ENCODE measurements at regions not wholly inside any gene's neighbourhood (a gene's known extent, or its start where the extent isn't known, plus 50 kb on each side); places are given as distances from the start of the nearest gene placed in this dataset.
"Not testable (repeated sequence)": the region's sequence is repeated elsewhere in the genome, so short reads cannot be mapped to it uniquely, and the experiment has no call there.

DNA sequence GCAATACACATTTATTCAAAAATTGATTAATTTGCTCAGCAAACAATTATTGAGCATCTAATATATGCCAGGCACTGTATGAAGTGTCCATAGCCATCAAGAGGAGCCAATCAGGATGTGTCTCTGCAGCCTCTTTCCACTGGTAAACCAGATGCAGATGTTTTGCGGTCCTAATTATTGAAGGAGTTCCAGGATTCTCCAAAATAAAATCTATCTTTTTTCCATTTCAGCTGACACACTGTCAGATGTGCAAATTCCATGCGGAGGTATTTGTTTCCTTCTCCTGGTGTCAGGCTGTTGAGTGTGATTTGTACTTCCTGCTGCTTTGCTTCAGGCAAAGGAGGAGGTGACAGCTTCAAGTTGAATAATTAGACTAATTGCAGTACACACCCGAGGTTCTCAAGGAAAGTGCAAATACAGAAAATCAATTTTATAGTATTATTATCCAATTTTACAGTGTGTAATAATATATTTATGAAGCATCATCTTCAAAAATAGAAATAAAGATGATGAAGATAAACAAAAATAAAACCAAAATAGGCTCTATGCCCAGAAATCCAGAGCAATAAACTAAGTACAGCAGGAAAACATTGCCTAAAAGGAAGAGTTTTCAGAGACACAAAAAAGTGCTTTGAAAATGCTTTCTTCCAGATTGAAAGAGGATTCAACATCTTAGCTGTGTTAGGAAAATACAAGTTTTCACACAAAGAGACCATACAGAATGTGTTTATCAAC lies 1352.9 kb upstream of the CHAC2 start:
- ATAC-seq (ENCODE audit: low FRiP score in 2 of 2) (no peak), DNase-seq (no peak)
- H3K4me1 ChIP-seq = no peaks in the 10 kb centered on the region
- H3K27ac ChIP-seq = no peak overlapping the region
- TF ChIP-seq, protein P1, sequence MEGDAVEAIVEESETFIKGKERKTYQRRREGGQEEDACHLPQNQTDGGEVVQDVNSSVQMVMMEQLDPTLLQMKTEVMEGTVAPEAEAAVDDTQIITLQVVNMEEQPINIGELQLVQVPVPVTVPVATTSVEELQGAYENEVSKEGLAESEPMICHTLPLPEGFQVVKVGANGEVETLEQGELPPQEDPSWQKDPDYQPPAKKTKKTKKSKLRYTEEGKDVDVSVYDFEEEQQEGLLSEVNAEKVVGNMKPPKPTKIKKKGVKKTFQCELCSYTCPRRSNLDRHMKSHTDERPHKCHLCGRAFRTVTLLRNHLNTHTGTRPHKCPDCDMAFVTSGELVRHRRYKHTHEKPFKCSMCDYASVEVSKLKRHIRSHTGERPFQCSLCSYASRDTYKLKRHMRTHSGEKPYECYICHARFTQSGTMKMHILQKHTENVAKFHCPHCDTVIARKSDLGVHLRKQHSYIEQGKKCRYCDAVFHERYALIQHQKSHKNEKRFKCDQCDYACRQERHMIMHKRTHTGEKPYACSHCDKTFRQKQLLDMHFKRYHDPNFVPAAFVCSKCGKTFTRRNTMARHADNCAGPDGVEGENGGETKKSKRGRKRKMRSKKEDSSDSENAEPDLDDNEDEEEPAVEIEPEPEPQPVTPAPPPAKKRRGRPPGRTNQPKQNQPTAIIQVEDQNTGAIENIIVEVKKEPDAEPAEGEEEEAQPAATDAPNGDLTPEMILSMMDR (IDR thresholded peaks at IDR 0.05) = no peak
- no peak for TF ChIP-seq POLR2A (IDR thresholded peaks at IDR 0.05)
- TF ChIP-seq EP300 (IDR thresholded peaks at IDR 0.05) = no peak
- TF ChIP-seq POLR2AphosphoS5 (IDR thresholded peaks at IDR 0.05) = no peak
- no peak overlapping the region for H3K4me3 ChIP-seq
- H3K36me3 ChIP-seq = no peaks in the 10 kb centered on the region
- WGBS, 2 donors = 26 to 35% methylated on average over 3 of the region's 3 CpGs
- no peaks in the 10 kb centered on the region for H3K27me3 ChIP-seq
- H3K9me3 ChIP-seq = peaks cover 0 to 2% (median 0%) of the 10 kb centered on the region in 4 donors

DNA sequence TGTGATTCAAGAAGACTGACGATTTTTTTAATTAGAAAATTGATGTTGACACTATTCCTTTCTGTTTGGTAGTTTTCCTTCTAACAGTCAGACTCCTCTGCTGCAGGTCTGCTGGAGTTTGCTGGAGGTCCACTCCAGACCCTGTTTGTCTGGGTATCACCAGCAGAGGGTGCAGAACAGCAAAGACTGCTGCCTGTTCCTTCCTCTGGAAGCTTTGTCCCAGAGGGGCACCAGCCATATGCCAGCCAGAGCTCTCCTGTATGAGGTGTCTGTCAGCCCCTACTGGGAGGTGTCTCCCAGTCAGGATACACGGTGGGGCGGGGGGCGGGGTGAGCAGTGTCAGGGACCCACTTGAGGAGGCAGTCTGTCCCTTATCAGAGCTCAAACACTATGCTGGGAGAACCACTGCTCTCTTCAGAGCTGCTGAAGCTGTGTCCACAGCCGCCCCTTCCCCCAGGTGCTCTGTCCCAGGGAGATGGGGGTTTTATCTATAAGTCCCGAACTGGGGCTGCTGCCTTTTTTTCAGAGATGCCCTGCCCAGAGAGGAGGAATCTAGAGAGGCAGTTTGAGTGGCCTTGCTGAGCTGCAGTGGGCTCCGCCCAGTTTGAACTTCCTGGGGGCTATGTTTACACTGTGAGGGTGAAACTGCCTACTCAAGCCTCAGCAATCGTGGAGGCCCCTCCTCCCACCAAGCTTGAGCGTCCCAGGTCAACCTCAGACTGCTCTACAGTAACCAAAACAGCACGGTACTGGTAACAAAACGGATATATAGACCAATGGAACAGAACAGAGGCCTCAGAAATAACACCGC lies 1358.1 kb upstream of the CHAC2 start:
- peak in 1 of 2 donors; percentile 3 for DNase-seq
- not testable (repeated sequence) for H3K27ac ChIP-seq; H3K36me3 ChIP-seq; H3K9me3 ChIP-seq; H3K4me3 ChIP-seq; H3K27me3 ChIP-seq; H3K4me1 ChIP-seq; ATAC-seq (ENCODE audit: low FRiP score in 2 of 2)
- WGBS, 2 donors = 48 to 50% methylated on average over 10 to 12 of the region's 12 CpGs

- H3K27me3 ChIP-seq = no peaks in the 10 kb centered on the region
- ATAC-seq (ENCODE audit: low FRiP score in 2 of 2) = no peak
- TF ChIP-seq POLR2A (IDR thresholded peaks at IDR 0.05) (no peak), POLR2AphosphoS5 (IDR thresholded peaks at IDR 0.05) (no peak), EP300 (IDR thresholded peaks at IDR 0.05) (no peak)
- TF ChIP-seq, protein P1 (IDR thresholded peaks at IDR 0.05) = no peak
These were observed 1361.6 kb upstream of the CHAC2 start for GRCh38 chr2:52405980-52406379.

GRCh38 chr2:52404866-52405265 lies 1362.7 kb upstream of the CHAC2 start:
- no peak overlapping the region for H3K4me3 ChIP-seq
- no peaks in the 10 kb centered on the region for H3K27me3 ChIP-seq
- H3K36me3 ChIP-seq = no peaks in the 10 kb centered on the region
- H3K4me1 ChIP-seq = no peaks in the 10 kb centered on the region
- H3K27ac ChIP-seq = no peak overlapping the region
- no peak for ATAC-seq (ENCODE audit: low FRiP score in 2 of 2)
- TF ChIP-seq, protein P1 (IDR thresholded peaks at IDR 0.05) = no peak
- TF ChIP-seq POLR2A (IDR thresholded peaks at IDR 0.05) = no peak
- no peak for TF ChIP-seq POLR2AphosphoS5 (IDR thresholded peaks at IDR 0.05)
- no peak for TF ChIP-seq EP300 (IDR thresholded peaks at IDR 0.05)
- WGBS, 2 donors = 58 to 64% methylated on average over 3 of the region's 3 CpGs
- no peaks in the 10 kb centered on the region for H3K9me3 ChIP-seq
- DNase-seq = no peak

More at GRCh38 chr2:52405980-52406379, 1361.6 kb upstream of the CHAC2 start:
- H3K4me3 ChIP-seq = no peak overlapping the region
- H3K4me1 ChIP-seq = no peaks in the 10 kb centered on the region
- WGBS, 2 donors = 69 to 85% methylated on average over 1 of the region's 1 CpG
- no peaks in the 10 kb centered on the region for H3K36me3 ChIP-seq
- H3K27ac ChIP-seq = no peak overlapping the region
- no peaks in the 10 kb centered on the region for H3K9me3 ChIP-seq
- no peak for DNase-seq

DNA sequence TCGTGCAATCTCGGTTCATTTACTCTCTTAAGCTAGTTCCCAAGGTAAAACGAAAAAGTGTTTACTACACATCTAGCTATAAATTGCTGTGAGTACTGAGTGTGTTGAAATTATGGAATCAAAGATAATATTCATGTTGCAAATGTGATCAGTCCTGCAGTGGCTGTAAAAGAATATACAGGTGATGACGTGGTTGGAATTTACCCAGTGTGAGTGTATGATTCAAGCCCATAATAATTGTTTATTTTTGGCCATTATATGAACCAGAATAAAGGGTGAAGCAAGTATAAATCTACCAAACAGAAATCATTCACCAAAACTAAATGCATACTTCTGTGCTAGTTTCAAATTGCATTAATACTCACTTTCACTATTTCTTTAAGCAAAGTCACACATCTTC lies 1363.6 kb upstream of the CHAC2 start:
- H3K9me3 ChIP-seq = no peaks in the 10 kb centered on the region
- no peaks in the 10 kb centered on the region for H3K4me1 ChIP-seq
- no peak overlapping the region for H3K27ac ChIP-seq
- H3K4me3 ChIP-seq = no peak overlapping the region
- 87 to 89% methylated on average over 4 of the region's 4 CpGs for WGBS, 2 donors
- ATAC-seq (ENCODE audit: low FRiP score in 2 of 2) = no peak
- H3K36me3 ChIP-seq = no peaks in the 10 kb centered on the region
- TF ChIP-seq, protein P1 (IDR thresholded peaks at IDR 0.05) = no peak
- TF ChIP-seq EP300 (IDR thresholded peaks at IDR 0.05) = no peak
- TF ChIP-seq POLR2A (IDR thresholded peaks at IDR 0.05) = no peak
- TF ChIP-seq POLR2AphosphoS5 (IDR thresholded peaks at IDR 0.05) = no peak
- DNase-seq = no peak
- no peaks in the 10 kb centered on the region for H3K27me3 ChIP-seq
